OCI-LY1 (cell line): ENCODE measurements at regions not wholly inside any gene's neighbourhood (a gene's known extent, or its start where the extent isn't known, plus 50 kb on each side); places are given as distances from the start of the nearest gene placed in this dataset.

Source experiments
- CTCF ChIP-seq: fragments of 200-600 bp; sonication (generic), shearing (Covaris generic); IDR thresholded peaks from 2 replicates; pipeline ENCODE4 v1.5.1; 2017; ENCODE audit warnings: mild to moderate bottlenecking, antibody characterized with exemption, low read length, moderate library complexity, mixed read lengths
- EZH2 ChIP-seq: fragments of 200-600 bp; sonication (generic), shearing (Covaris generic); IDR thresholded peaks from 2 replicates; pipeline ENCODE4 v1.8.0; 2017; ENCODE audit warnings: borderline replicate concordance, mixed run types, mild to moderate bottlenecking, antibody characterized with exemption, low read length, moderate library complexity, mixed read lengths

GRCh38 chr17:72487731-72488494 is 367.1 kb downstream of the SOX9 start:
- no peak for TF ChIP-seq CTCF
- no peak for TF ChIP-seq EZH2
